ENCODE measurements at regions not wholly inside any gene's neighbourhood (a gene's known extent, or its start where the extent isn't known, plus 50 kb on each side); places are given as distances from the start of the nearest gene placed in this dataset.

GRCh38 chr17:63035695-63036094 lies 69.7 kb downstream of the TANC2 start:
- Histone ChIP-seq H3K79me2 (ENCODE audit: insufficient read depth, low read length) (no peaks in the 10 kb centered on the region; the same call in 1 of the 2 replicates), H3K9me3 (ENCODE audit: insufficient read depth, low read depth, low read length) (no peaks in the 10 kb centered on the region), H3K4me1 (ENCODE audit: insufficient read depth, low read length, poor library complexity, severe bottlenecking) (peaks cover 25% of the 10 kb centered on the region), H3F3A (ENCODE audit: low read depth) (no peaks in the 10 kb centered on the region), H3K9me2 (replicated peaks; ENCODE audit: low read depth, low read length) (no peaks in the 10 kb centered on the region), H2AFZ (ENCODE audit: low read length) (no peak overlapping the region), H4K20me1 (ENCODE audit: insufficient read depth, low read length, poor library complexity, severe bottlenecking) (no peaks in the 10 kb centered on the region), H3K4me2 (ENCODE audit: low read depth, low read length, poor library complexity, severe bottlenecking) (no peak overlapping the region), H3K9ac (ENCODE audit: low read depth, low read length, poor library complexity, severe bottlenecking) (no peak overlapping the region), H3K27me3 (ENCODE audit: insufficient read depth, low read length, poor library complexity, severe bottlenecking) (no peaks in the 10 kb centered on the region), H3K36me3 (ENCODE audit: insufficient read depth, low read length) (no peaks in the 10 kb centered on the region), H3K4me3 (ENCODE audit: low read length, poor library complexity, severe bottlenecking) (no peak overlapping the region)
- TF ChIP-seq EZH2phosphoT487 (IDR thresholded peaks at IDR 0.05; ENCODE audit: borderline replicate concordance) (no peak), CTCF (conservative IDR thresholded peaks at IDR 0.05; ENCODE audit: low read length) (no peak)

- H3K4me1 ChIP-seq (ENCODE audit: insufficient read depth, low read length, poor library complexity, severe bottlenecking): peaks cover 25% of the 10 kb centered on the region
- H3K27me3 ChIP-seq (ENCODE audit: insufficient read depth, low read length, poor library complexity, severe bottlenecking): no peaks in the 10 kb centered on the region
- no peaks in the 10 kb centered on the region; the same call in 1 of the 2 replicates for H3K79me2 ChIP-seq (ENCODE audit: insufficient read depth, low read length)
- no peak for TF ChIP-seq CTCF (conservative IDR thresholded peaks at IDR 0.05; ENCODE audit: low read length)
- no peak for TF ChIP-seq EZH2phosphoT487 (IDR thresholded peaks at IDR 0.05; ENCODE audit: borderline replicate concordance)
- peak overlapping the region; percentile 33 for H3K4me3 ChIP-seq (ENCODE audit: low read length, poor library complexity, severe bottlenecking)
- no peaks in the 10 kb centered on the region for H3K36me3 ChIP-seq (ENCODE audit: insufficient read depth, low read length)
- H3K9me2 ChIP-seq (replicated peaks; ENCODE audit: low read depth, low read length): no peaks in the 10 kb centered on the region
- H3K9ac ChIP-seq (ENCODE audit: low read depth, low read length, poor library complexity, severe bottlenecking): peak overlapping the region; percentile 6
- H4K20me1 ChIP-seq (ENCODE audit: insufficient read depth, low read length, poor library complexity, severe bottlenecking): no peaks in the 10 kb centered on the region
- no peaks in the 10 kb centered on the region for H3K9me3 ChIP-seq (ENCODE audit: insufficient read depth, low read depth, low read length)
- H3F3A ChIP-seq (ENCODE audit: low read depth): no peaks in the 10 kb centered on the region
- H2AFZ ChIP-seq (ENCODE audit: low read length): no peak overlapping the region
- peak overlapping the region; percentile 52 for H3K4me2 ChIP-seq (ENCODE audit: low read depth, low read length, poor library complexity, severe bottlenecking)
These were observed 73.3 kb downstream of the TANC2 start for GRCh38 chr17:63039342-63039741.

- peak overlapping the region; percentile 6 for H3K9ac ChIP-seq (ENCODE audit: low read depth, low read length, poor library complexity, severe bottlenecking)
- H3F3A ChIP-seq (ENCODE audit: low read depth): no peaks in the 10 kb centered on the region
- H3K4me1 ChIP-seq (ENCODE audit: insufficient read depth, low read length, poor library complexity, severe bottlenecking): peaks cover 25% of the 10 kb centered on the region
- no peak overlapping the region for H3K4me3 ChIP-seq (ENCODE audit: low read length, poor library complexity, severe bottlenecking)
- H3K27me3 ChIP-seq (ENCODE audit: insufficient read depth, low read length, poor library complexity, severe bottlenecking): no peaks in the 10 kb centered on the region
- no peaks in the 10 kb centered on the region; the same call in 1 of the 2 replicates for H3K79me2 ChIP-seq (ENCODE audit: insufficient read depth, low read length)
- H3K4me2 ChIP-seq (ENCODE audit: low read depth, low read length, poor library complexity, severe bottlenecking): peak overlapping the region; percentile 52
- H4K20me1 ChIP-seq (ENCODE audit: insufficient read depth, low read length, poor library complexity, severe bottlenecking): no peaks in the 10 kb centered on the region
- H3K9me2 ChIP-seq (replicated peaks; ENCODE audit: low read depth, low read length): no peaks in the 10 kb centered on the region; the same call in 1 of the 2 replicates
- TF ChIP-seq EZH2phosphoT487 (IDR thresholded peaks at IDR 0.05; ENCODE audit: borderline replicate concordance): no peak
- H3K9me3 ChIP-seq (ENCODE audit: insufficient read depth, low read depth, low read length): no peaks in the 10 kb centered on the region
- H2AFZ ChIP-seq (ENCODE audit: low read length): peak overlapping the region; percentile 35; the same call in 1 of the 2 replicates
- H3K36me3 ChIP-seq (ENCODE audit: insufficient read depth, low read length): no peaks in the 10 kb centered on the region
These were observed 74.0 kb downstream of the TANC2 start for GRCh38 chr17:63039899-63040602.
